Stomach (tissue), 4 donors: ENCODE measurements at regions not wholly inside any gene's neighbourhood (a gene's known extent, or its start where the extent isn't known, plus 50 kb on each side); places are given as distances from the start of the nearest gene placed in this dataset.

Experiments
- CTCF ChIP-seq, 7 experiments: fragments of 450-650 bp in 4 of 7; fragments of 200-600 bp in 3 of 7; sonication (generic) in 3 of 7; IDR thresholded peaks; one replicate each; pipeline ENCODE4 v1.5.1; 2016 to 2019; ENCODE audit warnings: antibody characterized with exemption in 7 of 7, control low read depth in 2 of 7, mild to moderate bottlenecking in 1 of 7
- EP300 ChIP-seq: sonication (generic); formaldehyde crosslinking; IDR thresholded peaks from one replicate; pipeline ENCODE4 v1.6.1; 2017; ENCODE audit warnings: antibody characterized with exemption
- POLR2A ChIP-seq, 4 donors: fragments of 450-650 bp; IDR thresholded peaks; one replicate each; pipeline ENCODE4 v1.6.1; 2016; ENCODE audit warnings: antibody characterized with exemption in 4 of 4, control low read depth in 2 of 4, mild to moderate bottlenecking in 1 of 4, moderate library complexity in 1 of 4
- POLR2AphosphoS5 ChIP-seq, 3 donors: sonication (generic); formaldehyde crosslinking; IDR thresholded peaks; one replicate each; pipeline ENCODE4 v1.6.1; 2016; ENCODE audit warnings: antibody characterized with exemption in 3 of 3

DNA sequence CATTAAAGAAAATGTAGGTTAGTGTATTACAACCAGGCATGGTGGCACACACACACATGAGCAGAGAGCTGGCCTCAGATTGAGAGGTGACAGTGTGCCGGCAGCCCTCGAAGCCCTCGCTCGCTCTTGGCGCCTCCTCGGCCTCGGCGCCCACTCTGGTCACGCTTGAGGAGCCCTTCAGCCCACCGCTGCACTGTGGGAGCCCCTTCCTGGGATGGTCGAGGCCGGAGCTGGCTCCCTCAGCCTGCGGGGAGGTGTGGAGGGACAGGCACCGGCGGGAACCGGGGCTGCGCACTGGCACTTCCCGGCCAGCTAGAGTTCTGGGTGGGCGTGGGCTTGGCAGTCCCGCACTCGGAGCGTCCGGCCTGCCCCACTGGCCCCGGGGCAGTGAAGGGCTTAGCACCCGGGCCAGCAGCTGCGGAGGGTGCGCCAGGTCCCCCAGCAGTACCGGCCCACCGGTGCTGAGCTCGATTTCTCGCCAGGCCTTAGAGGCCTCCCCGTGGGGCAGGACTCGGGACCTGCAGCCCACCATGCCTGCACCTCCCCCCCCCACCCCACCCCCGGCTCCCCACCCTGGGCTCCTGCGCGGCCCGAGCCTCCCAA lies 80.4 kb upstream of the TMEM158 start:
- TF ChIP-seq EP300 (no peak), POLR2AphosphoS5 (IDR thresholded peaks at IDR 0.05) (no peak), CTCF (IDR thresholded peaks at IDR 0.05) (no peak), POLR2A (IDR thresholded peaks at IDR 0.05) (no peak)
